Esophagus squamous epithelium (tissue), 4 donors: ENCODE measurements at regions not wholly inside any gene's neighbourhood (a gene's known extent, or its start where the extent isn't known, plus 50 kb on each side); places are given as distances from the start of the nearest gene placed in this dataset.

Source experiments
- CTCF ChIP-seq, 6 experiments: fragments of 450-650 bp in 4 of 6; fragments of 200-600 bp in 2 of 6; sonication (generic) in 2 of 6; IDR thresholded peaks; one replicate each; pipeline ENCODE4 v1.5.1; 2016 to 2019; ENCODE audit warnings: antibody characterized with exemption in 6 of 6, mild to moderate bottlenecking in 4 of 6, moderate library complexity in 4 of 6
- POLR2A ChIP-seq, 4 donors: fragments of 450-650 bp; IDR thresholded peaks; one replicate each; pipeline ENCODE4 v1.6.1; 2017; ENCODE audit warnings: antibody characterized with exemption in 4 of 4, mild to moderate bottlenecking in 4 of 4, moderate library complexity in 3 of 4

DNA sequence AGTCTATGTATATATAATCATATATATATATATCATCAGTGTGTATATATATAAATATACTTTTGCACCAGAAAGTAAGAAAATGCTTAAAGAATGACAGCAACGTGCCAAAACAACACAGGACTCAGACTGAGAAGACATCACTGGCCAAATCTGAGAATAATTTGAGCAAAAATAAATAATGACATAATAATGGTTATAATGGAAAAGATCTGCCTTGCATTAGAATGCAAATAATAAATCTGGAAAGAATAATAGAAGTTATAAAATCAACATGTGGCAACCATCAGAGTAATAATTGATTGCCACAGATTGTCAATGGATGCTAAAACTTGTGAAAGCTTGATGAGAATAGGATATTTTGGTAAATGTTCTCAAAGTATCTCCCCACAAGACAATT, 61.5 kb upstream of the PLEKHG7 start:
- TF ChIP-seq CTCF (IDR thresholded peaks at IDR 0.05) (no peak), POLR2A (IDR thresholded peaks at IDR 0.05) (no peak)
